ENCODE measurements at regions not wholly inside any gene's neighbourhood (a gene's known extent, or its start where the extent isn't known, plus 50 kb on each side); places are given as distances from the start of the nearest gene placed in this dataset.

DNA sequence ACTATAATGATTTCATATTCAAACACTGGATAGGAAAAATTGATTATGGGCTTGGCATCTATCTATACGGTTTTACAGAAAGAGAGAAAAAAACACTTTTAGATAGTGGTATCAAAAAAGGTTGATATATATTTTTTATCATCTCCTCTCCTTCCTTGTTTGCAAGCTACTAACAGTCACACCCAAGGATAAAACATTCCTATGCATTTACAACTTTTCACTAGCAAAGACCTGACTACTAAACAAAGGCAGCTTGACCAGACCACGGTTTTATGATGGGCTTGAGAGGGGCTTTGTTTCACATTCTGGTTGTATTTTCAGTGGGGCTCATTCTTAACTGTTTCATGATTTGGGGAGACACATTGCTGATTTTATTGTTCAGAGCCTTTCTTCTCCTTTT lies 477.6 kb upstream of the CITED2 start:
- Histone ChIP-seq H3K27me3 (no peaks in the 10 kb centered on the region), H3K4me1 (peaks cover 5% of the 10 kb centered on the region), H3K9me3 (no peaks in the 10 kb centered on the region), H3K4me3 (no peak overlapping the region), H3K27ac (no peak overlapping the region), H3K36me3 (no peaks in the 10 kb centered on the region)
- no peak for DNase-seq (ENCODE audit: low spot score in 2 of 2)
- 62% methylated on average over 2 of the region's 2 CpGs for WGBS
- TF ChIP-seq, protein P1, sequence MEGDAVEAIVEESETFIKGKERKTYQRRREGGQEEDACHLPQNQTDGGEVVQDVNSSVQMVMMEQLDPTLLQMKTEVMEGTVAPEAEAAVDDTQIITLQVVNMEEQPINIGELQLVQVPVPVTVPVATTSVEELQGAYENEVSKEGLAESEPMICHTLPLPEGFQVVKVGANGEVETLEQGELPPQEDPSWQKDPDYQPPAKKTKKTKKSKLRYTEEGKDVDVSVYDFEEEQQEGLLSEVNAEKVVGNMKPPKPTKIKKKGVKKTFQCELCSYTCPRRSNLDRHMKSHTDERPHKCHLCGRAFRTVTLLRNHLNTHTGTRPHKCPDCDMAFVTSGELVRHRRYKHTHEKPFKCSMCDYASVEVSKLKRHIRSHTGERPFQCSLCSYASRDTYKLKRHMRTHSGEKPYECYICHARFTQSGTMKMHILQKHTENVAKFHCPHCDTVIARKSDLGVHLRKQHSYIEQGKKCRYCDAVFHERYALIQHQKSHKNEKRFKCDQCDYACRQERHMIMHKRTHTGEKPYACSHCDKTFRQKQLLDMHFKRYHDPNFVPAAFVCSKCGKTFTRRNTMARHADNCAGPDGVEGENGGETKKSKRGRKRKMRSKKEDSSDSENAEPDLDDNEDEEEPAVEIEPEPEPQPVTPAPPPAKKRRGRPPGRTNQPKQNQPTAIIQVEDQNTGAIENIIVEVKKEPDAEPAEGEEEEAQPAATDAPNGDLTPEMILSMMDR (IDR thresholded peaks at IDR 0.05): no peak
- no peak for TF ChIP-seq POLR2AphosphoS5 (IDR thresholded peaks at IDR 0.05)
- no peak for TF ChIP-seq POLR2A (IDR thresholded peaks at IDR 0.05)
- no peak for TF ChIP-seq EP300 (IDR thresholded peaks at IDR 0.05)

GRCh38 chr6:139851206-139851605 lies 476.8 kb upstream of the CITED2 start:
- Histone ChIP-seq H3K36me3 (no peaks in the 10 kb centered on the region), H3K27me3 (no peaks in the 10 kb centered on the region), H3K4me1 (peaks cover 13% of the 10 kb centered on the region), H3K9me3 (no peaks in the 10 kb centered on the region), H3K27ac (no peak overlapping the region), H3K4me3 (no peak overlapping the region)
- TF ChIP-seq POLR2AphosphoS5 (IDR thresholded peaks at IDR 0.05): no peak
- TF ChIP-seq POLR2A (IDR thresholded peaks at IDR 0.05): no peak
- TF ChIP-seq, protein P1 (IDR thresholded peaks at IDR 0.05): no peak
- TF ChIP-seq EP300 (IDR thresholded peaks at IDR 0.05): no peak
- 48% methylated on average over 4 of the region's 4 CpGs for WGBS
- no peak for DNase-seq (ENCODE audit: low spot score in 2 of 2)

DNA sequence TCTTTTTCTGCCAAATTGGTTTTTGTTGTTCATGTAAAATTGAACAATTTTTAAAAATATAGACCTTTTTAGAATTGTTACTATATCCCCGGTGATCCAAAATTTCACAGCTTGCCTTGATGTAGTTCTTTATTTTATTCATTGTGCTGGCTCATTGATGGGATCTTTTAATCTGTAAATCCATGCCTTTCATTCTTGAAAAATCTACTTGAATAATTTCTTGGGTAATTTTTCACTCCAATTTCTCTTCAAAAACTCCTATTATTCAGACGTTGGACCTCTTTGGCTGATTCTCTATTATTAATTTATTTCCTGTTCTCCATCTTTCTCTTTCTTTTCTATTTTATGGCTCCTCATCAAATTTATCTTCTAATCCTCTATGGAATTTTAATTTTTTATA lies 476.1 kb upstream of the CITED2 start:
- no peak for DNase-seq (ENCODE audit: low spot score in 2 of 2)
- 94% methylated on average over 2 of the region's 2 CpGs for WGBS
- Histone ChIP-seq H3K27ac (no peak overlapping the region), H3K27me3 (no peaks in the 10 kb centered on the region), H3K36me3 (no peaks in the 10 kb centered on the region), H3K4me1 (peaks cover 13% of the 10 kb centered on the region), H3K9me3 (no peaks in the 10 kb centered on the region), H3K4me3 (no peak overlapping the region)
- TF ChIP-seq, protein P1 (IDR thresholded peaks at IDR 0.05): no peak
- no peak for TF ChIP-seq EP300 (IDR thresholded peaks at IDR 0.05)
- no peak for TF ChIP-seq POLR2A (IDR thresholded peaks at IDR 0.05)
- TF ChIP-seq POLR2AphosphoS5 (IDR thresholded peaks at IDR 0.05): no peak

GRCh38 chr6:139847457-139847813 lies 473.0 kb upstream of the CITED2 start:
- TF ChIP-seq POLR2A (IDR thresholded peaks at IDR 0.05): no peak
- TF ChIP-seq, protein P1 (IDR thresholded peaks at IDR 0.05): no peak
- no peak for DNase-seq (ENCODE audit: low spot score in 2 of 2)
- Histone ChIP-seq H3K27me3 (no peaks in the 10 kb centered on the region), H3K9me3 (no peaks in the 10 kb centered on the region), H3K36me3 (no peaks in the 10 kb centered on the region), H3K4me1 (peaks cover 13% of the 10 kb centered on the region), H3K4me3 (no peak overlapping the region), H3K27ac (no peak overlapping the region)
- 8% methylated on average over 2 of the region's 2 CpGs for WGBS

DNA sequence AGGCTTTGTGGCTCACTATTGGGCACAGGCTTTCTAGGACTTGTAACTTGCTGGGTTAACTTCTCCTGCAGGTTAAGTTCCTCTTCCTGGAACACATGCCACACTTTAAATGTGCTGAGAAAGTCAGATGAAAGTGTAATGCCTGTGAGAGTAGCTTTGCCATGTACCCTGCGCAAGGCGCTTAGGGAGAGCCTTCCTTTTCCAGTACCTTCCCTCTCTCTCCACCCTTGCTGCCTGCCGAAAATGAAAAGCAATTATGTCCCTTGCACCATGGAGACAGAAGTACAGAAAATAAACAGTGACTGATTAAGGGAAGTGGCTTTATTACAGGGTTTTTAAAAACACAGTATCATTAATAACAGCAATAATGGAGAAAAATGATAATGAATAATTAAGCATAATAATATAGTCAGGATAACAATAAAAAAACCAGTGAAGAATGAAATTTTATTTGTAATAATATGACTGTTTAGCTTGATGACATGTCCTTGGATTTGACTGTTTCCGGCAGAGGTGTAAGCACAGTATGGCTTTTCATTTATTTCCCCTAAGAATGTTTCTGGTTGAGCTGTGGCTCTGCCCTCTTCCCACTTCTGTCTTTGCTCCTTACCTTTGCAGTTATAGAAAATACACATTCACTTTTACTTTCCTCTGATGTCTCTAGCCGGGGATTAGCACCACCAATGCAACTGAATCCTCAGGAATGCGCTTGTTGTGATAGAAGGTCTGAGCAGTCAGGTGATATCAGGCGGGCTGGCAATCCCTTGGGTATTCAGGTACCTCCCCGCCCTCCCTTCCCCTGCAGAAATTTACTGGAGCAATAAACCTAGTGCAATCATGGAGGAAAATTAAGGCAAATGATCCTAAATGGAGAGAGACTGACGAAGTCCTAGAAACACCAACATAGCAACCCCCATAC lies 472.3 kb upstream of the CITED2 start:
- H3K27ac ChIP-seq: no peak overlapping the region
- no peaks in the 10 kb centered on the region for H3K36me3 ChIP-seq
- TF ChIP-seq POLR2A (IDR thresholded peaks at IDR 0.05) (no peak), EP300 (IDR thresholded peaks at IDR 0.05) (no peak), POLR2AphosphoS5 (IDR thresholded peaks at IDR 0.05) (no peak)
- TF ChIP-seq, protein P1 (IDR thresholded peaks at IDR 0.05): no peak
- H3K4me1 ChIP-seq: peaks cover 13% of the 10 kb centered on the region
- no peak for DNase-seq (ENCODE audit: low spot score in 2 of 2)
- no peaks in the 10 kb centered on the region for H3K27me3 ChIP-seq
- H3K9me3 ChIP-seq: no peaks in the 10 kb centered on the region
- 48% methylated on average over 9 of the region's 9 CpGs for WGBS
- H3K4me3 ChIP-seq: no peak overlapping the region
